H1 (cell line): ENCODE measurements at regions not wholly inside any gene's neighbourhood (a gene's known extent, or its start where the extent isn't known, plus 50 kb on each side); places are given as distances from the start of the nearest gene placed in this dataset.
A peak's percentile ranks its signal among the peaks of the same experiment; 100 is the strongest.

Experiments
- CTCF ChIA-PET: fragments of 300-600 bp; sonication (Branson Sonifier 250); formaldehyde crosslinking; loops from one replicate; lab custom pipeline; 2021; ENCODE audit not compliant: partially characterized antibody; lab: Charles Lee
- POLR2A ChIA-PET: fragments of 300-600 bp; sonication (Branson Sonifier 250); formaldehyde crosslinking; loops from one replicate; lab custom pipeline; 2021; ENCODE audit warnings: inconsistent platforms; ENCODE audit not compliant: partially characterized antibody; lab: Charles Lee
- DNase-seq, 2 experiments: peaks; one replicate each; pipeline versions ENCODE4 v3.0.0 to v3.0.0-alpha.2; 2010 to 2022; ENCODE audit warnings: low spot score in 2 of 2, low read depth in 1 of 2, mixed read lengths in 1 of 2
- FAIRE-seq: peaks from 2 replicates; lab custom pipeline; 2011; peaks lifted over from hg19 to GRCh38; lab: Jason Lieb, UNC
- H2AFZ ChIP-seq: 2 replicates; pipeline ENCODE4 v1.8.1; 2012; ENCODE audit warnings: low read length, inconsistent platforms
- H2AK5ac ChIP-seq: 2 replicates; pipeline ENCODE4 v1.6.1; 2013; ENCODE audit warnings: low read depth, low read length
- H2BK120ac ChIP-seq: replicated peaks from 2 replicates; pipeline ENCODE3; 2013; ENCODE audit warnings: low read depth, low read length, inconsistent platforms
- H2BK12ac ChIP-seq: 2 replicates; pipeline ENCODE4 v1.6.1; 2013; ENCODE audit warnings: low read depth, low read length
- H2BK15ac ChIP-seq: 2 replicates; pipeline ENCODE4 v1.6.1; 2013; ENCODE audit warnings: low read length
- H2BK20ac ChIP-seq: 2 replicates; pipeline ENCODE4 v1.6.1; 2013; ENCODE audit warnings: low read length
- H2BK5ac ChIP-seq: 2 replicates; pipeline ENCODE4 v1.6.1; 2013; ENCODE audit warnings: low read depth, low read length
- H3K14ac ChIP-seq: 2 replicates; pipeline ENCODE4 v1.6.1; 2013; ENCODE audit warnings: inconsistent platforms; ENCODE audit not compliant: insufficient read length
- H3K18ac ChIP-seq: 2 replicates; pipeline ENCODE4 v1.6.1; 2013; ENCODE audit warnings: low read length; ENCODE audit errors: extremely low read depth
- H3K23ac ChIP-seq: 2 replicates; pipeline ENCODE4 v1.6.1; 2013; ENCODE audit warnings: inconsistent platforms; ENCODE audit not compliant: insufficient read length
- H3K23me2 ChIP-seq: 2 replicates; pipeline ENCODE4 v1.6.1; 2013; ENCODE audit warnings: low read depth, low read length
- H3K27ac ChIP-seq: 2 replicates; pipeline ENCODE4 v1.6.1; 2011; ENCODE audit warnings: low read depth, low read length, inconsistent platforms
- H3K27me3 ChIP-seq, 4 experiments: replicated peaks in 1 of 4; 1 replicate in 1 of 4; 2 replicates in 3 of 4; pipeline versions ENCODE4 v1.6.1 to v1.8.1; 2011 to 2013; ENCODE audit warnings: low read length in 3 of 4, mild to moderate bottlenecking in 3 of 4, inconsistent platforms in 2 of 4, mixed read lengths in 2 of 4, moderate library complexity in 1 of 4; ENCODE audit not compliant: control insufficient read depth in 3 of 4, insufficient read depth in 3 of 4; ENCODE audit errors: extremely low read depth in 1 of 4
- H3K36me3 ChIP-seq, 4 experiments: 2 replicates each; pipeline versions ENCODE4 v1.6.1 to v1.8.1; 2011 to 2013; ENCODE audit warnings: mild to moderate bottlenecking in 4 of 4, low read length in 3 of 4, moderate library complexity in 2 of 4, control low read depth in 1 of 4, inconsistent platforms in 1 of 4; ENCODE audit not compliant: insufficient read depth in 4 of 4, control insufficient read depth in 2 of 4
- H3K4ac ChIP-seq: replicated peaks from 2 replicates; pipeline ENCODE3; 2013; ENCODE audit warnings: low read length, low read depth, mixed read lengths, inconsistent platforms; ENCODE audit not compliant: insufficient read length
- H3K4me1 ChIP-seq, 4 experiments: replicated peaks in 1 of 4; 1 replicate in 1 of 4; 2 replicates in 3 of 4; pipeline versions ENCODE4 v1.6.1 to v1.8.1; 2011 to 2013; ENCODE audit warnings: low read length in 3 of 4, inconsistent platforms in 2 of 4, mixed read lengths in 1 of 4; ENCODE audit not compliant: insufficient read depth in 4 of 4, control insufficient read depth in 3 of 4
- H3K4me2 ChIP-seq, 2 experiments: 2 replicates each; pipeline versions ENCODE4 v1.6.1 to v1.8.1; 2011 to 2013; ENCODE audit warnings: low read depth in 2 of 2, low read length in 2 of 2, control low read depth in 1 of 2, inconsistent platforms in 1 of 2, mild to moderate bottlenecking in 1 of 2; ENCODE audit not compliant: insufficient read depth in 1 of 2
- H3K4me3 ChIP-seq, 4 experiments: fragments of 200-600, 300-600 bp in 1 of 4; sonication (generic), shearing (Covaris generic), sonication (Bioruptor Twin) in 1 of 4; 2 replicates each; pipeline versions ENCODE4 v1.5.1 to v1.8.1; 2011 to 2016; ENCODE audit warnings: low read length in 4 of 4, low read depth in 3 of 4, control low read depth in 2 of 4, inconsistent platforms in 2 of 4, mild to moderate bottlenecking in 2 of 4, mixed read lengths in 1 of 4, moderate library complexity in 1 of 4; ENCODE audit not compliant: insufficient read depth in 2 of 4; ENCODE audit errors: extremely low read depth in 1 of 4
- H3K56ac ChIP-seq: replicated peaks from 2 replicates; pipeline ENCODE3; 2013; ENCODE audit warnings: low read depth, mild to moderate bottlenecking, mixed read lengths, low read length, inconsistent platforms; ENCODE audit not compliant: insufficient read length
- H3K79me1 ChIP-seq: 2 replicates; pipeline ENCODE4 v1.6.1; 2013; ENCODE audit warnings: low read depth, low read length, control low read depth
- H3K79me2 ChIP-seq, 2 experiments: 2 replicates each; pipeline versions ENCODE4 v1.6.1 to v1.8.1; 2012 to 2013; ENCODE audit warnings: low read length in 2 of 2, mild to moderate bottlenecking in 2 of 2, inconsistent platforms in 1 of 2; ENCODE audit not compliant: insufficient read depth in 2 of 2, control insufficient read depth in 1 of 2
- H3K9ac ChIP-seq, 4 experiments: replicated peaks in 1 of 4; 1 replicate in 1 of 4; 2 replicates in 3 of 4; pipeline versions ENCODE4 v1.6.1 to v1.8.1; 2011 to 2013; ENCODE audit warnings: low read depth in 3 of 4, low read length in 3 of 4, control low read depth in 2 of 4, mild to moderate bottlenecking in 2 of 4, moderate library complexity in 2 of 4, inconsistent platforms in 1 of 4; ENCODE audit errors: extremely low read depth in 1 of 4
- H3K9me3 ChIP-seq, 2 experiments: 2 replicates each; pipeline versions ENCODE4 v1.6.1 to v1.8.1; 2012 to 2013; ENCODE audit warnings: mild to moderate bottlenecking in 2 of 2, moderate library complexity in 2 of 2, control low read depth in 1 of 2, inconsistent platforms in 1 of 2, low read depth in 1 of 2, low read length in 1 of 2, mixed read lengths in 1 of 2; ENCODE audit not compliant: insufficient read depth in 2 of 2
- H4K20me1 ChIP-seq, 2 experiments: replicated peaks in 1 of 2; 2 replicates each; pipeline versions ENCODE3 to v1.8.1; 2011 to 2013; ENCODE audit warnings: inconsistent platforms in 2 of 2, low read length in 2 of 2, mild to moderate bottlenecking in 1 of 2; ENCODE audit not compliant: insufficient read depth in 2 of 2, control insufficient read depth in 1 of 2
- H4K5ac ChIP-seq: 2 replicates; pipeline ENCODE4 v1.6.1; 2013; ENCODE audit warnings: low read length, low read depth, mixed read lengths, inconsistent platforms; ENCODE audit not compliant: insufficient read length
- H4K8ac ChIP-seq: 2 replicates; pipeline ENCODE4 v1.8.0; 2013; ENCODE audit warnings: mild to moderate bottlenecking, moderate library complexity, low read length, inconsistent platforms; ENCODE audit not compliant: insufficient read depth; ENCODE audit errors: extremely low read depth
- H4K91ac ChIP-seq: replicated peaks from 2 replicates; pipeline ENCODE3; 2013; ENCODE audit warnings: low read length, mixed read lengths, inconsistent platforms; ENCODE audit not compliant: insufficient read length
- BCL11A ChIP-seq, 2 experiments: IDR thresholded peaks; one replicate each; pipeline ENCODE4 v1.6.1; 2011; ENCODE audit warnings: low read depth in 2 of 2, low read length in 2 of 2, mild to moderate bottlenecking in 2 of 2
- BRCA1 ChIP-seq: IDR thresholded peaks from 2 replicates; pipeline ENCODE4 v1.6.1; 2012; ENCODE audit warnings: low read depth, low read length, improper control_type of control experiment
- CBX5 ChIP-seq: fragments of 300-800, 300-1000 bp; sonication (generic); IDR thresholded peaks from 2 replicates; pipeline ENCODE4 v1.7.1; 2016; ENCODE audit warnings: antibody characterized with exemption, low read length, low read depth
- CBX8 ChIP-seq: fragments of 300-800, 300-1000 bp; sonication (generic); IDR thresholded peaks from 2 replicates; pipeline ENCODE4 v1.7.1; 2016; ENCODE audit warnings: low read depth, low read length, borderline replicate concordance
- KDM1A ChIP-seq: fragments of 200-600, 300-600 bp; sonication (generic); IDR thresholded peaks from 2 replicates; pipeline ENCODE4 v1.7.1; 2016; ENCODE audit warnings: mild to moderate bottlenecking, low read length, borderline replicate concordance
- RAD21 ChIP-seq, 2 experiments: IDR thresholded peaks in 1 of 2; conservative IDR thresholded peaks in 1 of 2; 2 replicates each; pipeline ENCODE4 v1.6.1; 2011; ENCODE audit warnings: low read depth in 2 of 2, low read length in 2 of 2, improper control_type of control experiment in 1 of 2, inconsistent platforms in 1 of 2, mild to moderate bottlenecking in 1 of 2, moderate library complexity in 1 of 2
- RFX5 ChIP-seq: IDR thresholded peaks from 2 replicates; pipeline ENCODE4 v1.6.1; 2011; ENCODE audit warnings: low read depth, low read length, improper control_type of control experiment, borderline replicate concordance
- SAP30 ChIP-seq: fragments of 300-600 bp; sonication (generic); IDR thresholded peaks from 2 replicates; pipeline ENCODE4 v1.7.1; 2012; ENCODE audit warnings: low read length, moderate library complexity, mild to moderate bottlenecking, inconsistent platforms; ENCODE audit not compliant: insufficient read depth, insufficient replicate concordance
- TAF7 ChIP-seq: optimal IDR thresholded peaks from 2 replicates; pipeline ENCODE3; 2011; ENCODE audit warnings: low read depth, mild to moderate bottlenecking, inconsistent platforms, low read length, moderate library complexity, borderline replicate concordance
- TCF12 ChIP-seq: IDR thresholded peaks from 2 replicates; pipeline ENCODE4 v1.6.1; 2011; ENCODE audit warnings: low read depth, mild to moderate bottlenecking, low read length
- USF2 ChIP-seq: IDR thresholded peaks from 2 replicates; pipeline ENCODE4 v1.6.1; 2011; ENCODE audit warnings: low read length, improper control_type of control experiment
- WGBS, 2 experiments: shearing (Covaris generic) in 1 of 2; methylation state at CpG; one replicate each; pipeline versions ENCODE4 v1.1.6 to v1.1.7; 2013 to 2015; ENCODE audit warnings: low lambda C conversion rate in 2 of 2, mixed read lengths in 2 of 2, inconsistent platforms in 1 of 2, low coverage in 1 of 2, missing lambda C conversion rate in 1 of 2; ENCODE audit not compliant: insufficient replicate concordance in 2 of 2, insufficient coverage in 1 of 2, insufficient read length in 1 of 2; ENCODE audit errors: extremely low coverage in 1 of 2, missing lambda C conversion rate in 1 of 2; 5-methylcytosine and 5-hydroxymethylcytosine counted together

- H3K9me3 ChIP-seq, result no peaks in the 10 kb centered on the region
- no peak overlapping the region for H2AFZ ChIP-seq
- H3K23me2 ChIP-seq, result no peaks in the 10 kb centered on the region
- peak overlapping the region; percentile 8 for H2BK5ac ChIP-seq
- H3K4ac ChIP-seq, result no peak overlapping the region
- no peaks in the 10 kb centered on the region for H3K27me3 ChIP-seq
- H3K4me1 ChIP-seq, result peaks cover 0 to 10% (median 2%) of the 10 kb centered on the region in 4 experiments; a peak in 4 of 7 replicates
- no peak overlapping the region for H4K5ac ChIP-seq
- peak overlapping the region; percentile 72; the same call in 1 of the 2 replicates for H2BK20ac ChIP-seq
- no peak overlapping the region for H3K4me2 ChIP-seq
- H4K91ac ChIP-seq, result peak overlapping the region; percentile 44
- no peaks in the 10 kb centered on the region for H3K79me2 ChIP-seq
- H4K20me1 ChIP-seq, result no peaks in the 10 kb centered on the region
- H2BK120ac ChIP-seq, result no peak overlapping the region
- H2BK15ac ChIP-seq, result peak overlapping the region; percentile 54; the same call in 1 of the 2 replicates
- no peaks in the 10 kb centered on the region for H3K79me1 ChIP-seq
- CTCF ChIA-PET, result interaction anchor here (0.6 to 2.1 kb wide), 8 partner anchors 9 to 84 kb away, joined by 3 to 7 read pairs (median 4); no protein-coding TSS in a partner anchor
- no peak overlapping the region for H3K14ac ChIP-seq
- no peak overlapping the region for H2AK5ac ChIP-seq
- no peak overlapping the region for H3K18ac ChIP-seq
- 0 out of 7 replicates have a peak overlapping the region, but pooled peaks of 1 of the 4 experiments have one; percentile 34 for H3K9ac ChIP-seq
- peak overlapping the region; percentile 94; the same call in 1 of the 2 replicates for H2BK12ac ChIP-seq
- POLR2A ChIA-PET, result interaction anchor here (1.0 to 1.7 kb wide), 5 partner anchors 10 to 130 kb away, joined by 3 to 6 read pairs (median 4); no protein-coding TSS in a partner anchor
- no peak overlapping the region for H3K4me3 ChIP-seq
- no peak overlapping the region for H3K23ac ChIP-seq
- H3K56ac ChIP-seq, result no peak overlapping the region
- no peak for FAIRE-seq
- H3K36me3 ChIP-seq, result no peaks in the 10 kb centered on the region
- no peak overlapping the region for H3K27ac ChIP-seq
- H4K8ac ChIP-seq, result no peak overlapping the region
- DNase-seq, result no peak
- 87% methylated on average over 33 of the region's 33 CpGs; no CpG with 5 or more reads in 1 of the 2 experiments for WGBS, 2 experiments
- no peak for TF ChIP-seq CBX5
- no peak for TF ChIP-seq TAF7
- no peak for TF ChIP-seq CBX8
- no peak for TF ChIP-seq BRCA1
- no peak for TF ChIP-seq RFX5
- no peak for TF ChIP-seq USF2
- no peak for TF ChIP-seq RAD21 (IDR thresholded peaks at IDR 0.05 in 1 of 2, conservative IDR thresholded peaks at IDR 0.05 in 1 of 2; ENCODE audit: low read depth in 2 of 2, low read length in 2 of 2)
- TF ChIP-seq KDM1A, result no peak
- TF ChIP-seq TCF12, result no peak
- no peak for TF ChIP-seq SAP30
- TF ChIP-seq BCL11A (IDR thresholded peaks at IDR 0.05; ENCODE audit: low read depth in 2 of 2, low read length in 2 of 2), result no peak
Measured at GRCh38 chr22:45091254-45091854, 72.4 kb upstream of the NUP50 start.
